ENCODE measurements at regions not wholly inside any gene's neighbourhood (a gene's known extent, or its start where the extent isn't known, plus 50 kb on each side); places are given as distances from the start of the nearest gene placed in this dataset.
"Not testable (repeated sequence)": the region's sequence is repeated elsewhere in the genome, so short reads cannot be mapped to it uniquely, and the experiment has no call there.

- H3K27me3 ChIP-seq (ENCODE audit: low read depth): no peaks in the 10 kb centered on the region
- DNase-seq: no peak
- H3K9me3 ChIP-seq: no peaks in the 10 kb centered on the region
- no peak for ATAC-seq
- H3K27ac ChIP-seq: no peak overlapping the region
- no peak overlapping the region for H3K4me3 ChIP-seq
- TF ChIP-seq, protein P1, sequence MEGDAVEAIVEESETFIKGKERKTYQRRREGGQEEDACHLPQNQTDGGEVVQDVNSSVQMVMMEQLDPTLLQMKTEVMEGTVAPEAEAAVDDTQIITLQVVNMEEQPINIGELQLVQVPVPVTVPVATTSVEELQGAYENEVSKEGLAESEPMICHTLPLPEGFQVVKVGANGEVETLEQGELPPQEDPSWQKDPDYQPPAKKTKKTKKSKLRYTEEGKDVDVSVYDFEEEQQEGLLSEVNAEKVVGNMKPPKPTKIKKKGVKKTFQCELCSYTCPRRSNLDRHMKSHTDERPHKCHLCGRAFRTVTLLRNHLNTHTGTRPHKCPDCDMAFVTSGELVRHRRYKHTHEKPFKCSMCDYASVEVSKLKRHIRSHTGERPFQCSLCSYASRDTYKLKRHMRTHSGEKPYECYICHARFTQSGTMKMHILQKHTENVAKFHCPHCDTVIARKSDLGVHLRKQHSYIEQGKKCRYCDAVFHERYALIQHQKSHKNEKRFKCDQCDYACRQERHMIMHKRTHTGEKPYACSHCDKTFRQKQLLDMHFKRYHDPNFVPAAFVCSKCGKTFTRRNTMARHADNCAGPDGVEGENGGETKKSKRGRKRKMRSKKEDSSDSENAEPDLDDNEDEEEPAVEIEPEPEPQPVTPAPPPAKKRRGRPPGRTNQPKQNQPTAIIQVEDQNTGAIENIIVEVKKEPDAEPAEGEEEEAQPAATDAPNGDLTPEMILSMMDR (IDR thresholded peaks at IDR 0.05): no peak
- no peaks in the 10 kb centered on the region for H3K4me1 ChIP-seq
- no peaks in the 10 kb centered on the region for H3K36me3 ChIP-seq
- intact Hi-C loops (cut with DNase I): no loop called here
Measured at GRCh38 chr9:11701706-11702105, 991.5 kb upstream of the TYRP1 start.

- Histone ChIP-seq H3K27me3 (ENCODE audit: low read depth) (no peaks in the 10 kb centered on the region), H3K27ac (no peak overlapping the region), H3K4me1 (no peaks in the 10 kb centered on the region), H3K9me3 (no peaks in the 10 kb centered on the region), H3K4me3 (no peak overlapping the region), H3K36me3 (no peaks in the 10 kb centered on the region)
- ATAC-seq (no peak), DNase-seq (no peak)
- intact Hi-C loops (cut with DNase I): no loop called here
- TF ChIP-seq, protein P1 (IDR thresholded peaks at IDR 0.05): no peak
Measured at GRCh38 chr9:11702548-11702947, 990.6 kb upstream of the TYRP1 start.

DNA sequence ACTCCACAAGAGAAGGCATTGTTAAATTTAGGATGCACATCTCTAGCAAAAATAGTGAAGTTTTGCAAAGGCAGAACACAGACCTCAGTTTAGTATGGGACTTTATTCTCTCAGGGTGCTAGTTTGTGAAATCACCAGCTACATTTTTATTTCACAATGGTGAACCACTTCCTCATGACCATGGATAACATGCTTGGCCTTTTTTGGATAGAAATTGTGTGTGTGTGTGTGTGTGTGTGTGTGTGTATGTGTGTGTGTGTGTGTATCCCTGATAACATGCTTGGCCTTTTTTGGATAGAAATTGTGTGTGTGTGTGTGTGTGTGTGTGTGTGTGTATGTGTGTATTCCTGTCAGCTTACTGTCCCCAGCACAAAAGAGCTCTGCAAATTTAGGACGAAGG is 989.0 kb upstream of the TYRP1 start:
- intact Hi-C loops (cut with DNase I); H3K27ac ChIP-seq; H3K9me3 ChIP-seq; H3K36me3 ChIP-seq; H3K4me1 ChIP-seq; H3K27me3 ChIP-seq (ENCODE audit: low read depth); DNase-seq; H3K4me3 ChIP-seq; ATAC-seq: not testable (repeated sequence)

DNA sequence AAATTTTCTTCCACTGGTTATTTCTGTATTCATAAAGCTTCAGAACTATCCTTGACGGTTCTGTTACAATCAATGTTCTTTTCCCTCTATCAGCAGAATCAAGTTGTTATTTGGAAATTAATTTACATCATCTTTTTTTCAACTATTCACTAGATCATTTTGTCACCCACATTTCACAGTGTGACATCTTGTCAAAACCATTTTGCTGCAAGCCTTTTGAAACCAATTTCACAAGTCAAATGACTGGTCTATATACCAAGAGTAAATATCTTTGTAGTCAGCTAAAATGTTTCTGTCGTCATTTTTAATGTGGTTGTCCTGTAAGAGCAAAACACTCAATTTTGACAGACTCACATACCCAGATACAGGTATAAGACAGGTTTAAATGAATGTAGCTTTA is 984.3 kb upstream of the TYRP1 start:
- Histone ChIP-seq H3K27ac (no peak overlapping the region), H3K9me3 (no peaks in the 10 kb centered on the region), H3K27me3 (ENCODE audit: low read depth) (no peaks in the 10 kb centered on the region), H3K36me3 (no peaks in the 10 kb centered on the region), H3K4me3 (no peak overlapping the region), H3K4me1 (no peaks in the 10 kb centered on the region)
- intact Hi-C loops (cut with DNase I): no loop called here
- DNase-seq: no peak
- TF ChIP-seq, protein P1 (IDR thresholded peaks at IDR 0.05): no peak
- no peak for ATAC-seq

DNA sequence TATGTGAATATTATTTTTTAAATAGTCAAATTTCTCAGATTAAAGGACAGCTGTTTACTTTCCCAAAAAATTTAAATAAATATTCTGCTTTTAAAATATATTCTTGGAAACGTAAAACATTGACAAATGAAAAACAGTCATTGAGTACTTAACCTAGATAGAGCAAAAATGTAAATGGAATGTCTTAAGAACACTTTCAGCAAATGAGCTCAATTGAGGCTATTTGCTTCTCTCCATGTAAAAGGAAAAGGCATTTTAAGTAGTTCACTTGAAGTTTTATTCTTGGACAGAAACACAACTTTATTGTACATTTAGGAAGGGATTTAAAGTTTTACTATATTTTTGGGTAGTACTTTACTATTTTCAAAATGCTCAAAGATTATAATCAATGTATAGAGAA is 983.6 kb upstream of the TYRP1 start:
- Histone ChIP-seq H3K27me3 (ENCODE audit: low read depth) (no peaks in the 10 kb centered on the region), H3K4me3 (no peak overlapping the region), H3K9me3 (no peaks in the 10 kb centered on the region), H3K27ac (no peak overlapping the region), H3K4me1 (no peaks in the 10 kb centered on the region), H3K36me3 (no peaks in the 10 kb centered on the region)
- DNase-seq (no peak), ATAC-seq (peak in 1 of 2 donors; percentile 55)
- intact Hi-C loops (cut with DNase I): no loop called here
- TF ChIP-seq, protein P1 (IDR thresholded peaks at IDR 0.05): no peak

DNA sequence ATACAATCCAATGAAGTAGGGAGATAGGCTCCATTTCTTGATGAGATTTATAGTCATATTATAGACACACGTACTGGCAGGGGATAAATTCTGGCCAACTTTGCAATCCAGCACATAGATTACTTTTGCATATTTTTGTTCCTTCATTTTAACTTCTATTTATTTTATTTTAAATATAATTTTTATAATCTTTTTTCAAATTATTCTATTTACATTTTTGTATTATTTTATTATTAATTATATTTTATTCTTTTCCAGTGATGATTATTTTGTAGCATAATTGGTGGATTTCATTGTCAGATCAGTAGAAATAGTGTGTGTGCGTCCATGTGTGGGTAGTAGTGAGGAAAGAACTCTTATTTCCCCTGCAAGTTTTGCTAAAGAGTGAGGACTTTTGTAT is 980.1 kb upstream of the TYRP1 start:
- Histone ChIP-seq H3K27me3 (ENCODE audit: low read depth) (no peaks in the 10 kb centered on the region), H3K4me1 (no peaks in the 10 kb centered on the region), H3K36me3 (no peaks in the 10 kb centered on the region), H3K9me3 (no peaks in the 10 kb centered on the region), H3K4me3 (no peak overlapping the region), H3K27ac (no peak overlapping the region)
- intact Hi-C loops (cut with DNase I): no loop called here
- TF ChIP-seq, protein P1 (IDR thresholded peaks at IDR 0.05): no peak
- DNase-seq (no peak), ATAC-seq (no peak)
